ENCODE measurements at regions not wholly inside any gene's neighbourhood (a gene's known extent, or its start where the extent isn't known, plus 50 kb on each side); places are given as distances from the start of the nearest gene placed in this dataset.

- DNase-seq (ENCODE audit: low read depth, low spot score), result no peak
Observed at GRCh38 chr3:95613993-95614392, 1200.4 kb upstream of the EPHA6 start.

GRCh38 chr3:95615592-95616310 lies 1198.6 kb upstream of the EPHA6 start:
- DNase-seq (ENCODE audit: low read depth, low spot score), result no peak

- no peak for DNase-seq (ENCODE audit: low read depth, low spot score)
Observed at GRCh38 chr3:95626107-95626506, 1188.3 kb upstream of the EPHA6 start.

- DNase-seq (ENCODE audit: low read depth, low spot score), result no peak
Observed at GRCh38 chr3:95627293-95627692, 1187.1 kb upstream of the EPHA6 start.

- no peak for DNase-seq (ENCODE audit: low read depth, low spot score)
Observed at GRCh38 chr3:95627697-95628096, 1186.7 kb upstream of the EPHA6 start.

GRCh38 chr3:95629802-95630201 lies 1184.6 kb upstream of the EPHA6 start:
- DNase-seq (ENCODE audit: low read depth, low spot score), result no peak

GRCh38 chr3:95645291-95645690 lies 1169.1 kb upstream of the EPHA6 start:
- no peak for DNase-seq (ENCODE audit: low read depth, low spot score)

GRCh38 chr3:95654570-95655362 lies 1159.6 kb upstream of the EPHA6 start:
- no peak for DNase-seq (ENCODE audit: low read depth, low spot score)

- DNase-seq (ENCODE audit: low read depth, low spot score), result no peak
Observed at GRCh38 chr3:95655363-95655986, 1158.9 kb upstream of the EPHA6 start.

- DNase-seq (ENCODE audit: low read depth, low spot score), result no peak
Observed at GRCh38 chr3:95670765-95671164, 1143.6 kb upstream of the EPHA6 start.

- DNase-seq (ENCODE audit: low read depth, low spot score), result no peak
Observed at GRCh38 chr3:95673215-95673614, 1141.2 kb upstream of the EPHA6 start.

GRCh38 chr3:95705786-95706418 lies 1108.5 kb upstream of the EPHA6 start:
- no peak for DNase-seq (ENCODE audit: low read depth, low spot score)

GRCh38 chr3:95707268-95707667 lies 1107.1 kb upstream of the EPHA6 start:
- no peak for DNase-seq (ENCODE audit: low read depth, low spot score)

GRCh38 chr3:95710684-95711083 lies 1103.7 kb upstream of the EPHA6 start:
- DNase-seq (ENCODE audit: low read depth, low spot score), result no peak

- no peak for DNase-seq (ENCODE audit: low read depth, low spot score)
Observed at GRCh38 chr3:95711789-95712188, 1102.6 kb upstream of the EPHA6 start.

- DNase-seq (ENCODE audit: low read depth, low spot score), result no peak
Observed at GRCh38 chr3:95715128-95715527, 1099.3 kb upstream of the EPHA6 start.

GRCh38 chr3:95717048-95717447 lies 1097.3 kb upstream of the EPHA6 start:
- no peak for DNase-seq (ENCODE audit: low read depth, low spot score)

- no peak for DNase-seq (ENCODE audit: low read depth, low spot score)
Observed at GRCh38 chr3:95718168-95718567, 1096.2 kb upstream of the EPHA6 start.

- DNase-seq (ENCODE audit: low read depth, low spot score), result no peak
Observed at GRCh38 chr3:95719481-95719880, 1094.9 kb upstream of the EPHA6 start.

GRCh38 chr3:95721938-95722337 lies 1092.5 kb upstream of the EPHA6 start:
- DNase-seq (ENCODE audit: low read depth, low spot score), result no peak

GRCh38 chr3:95725770-95726169 lies 1088.6 kb upstream of the EPHA6 start:
- no peak for DNase-seq (ENCODE audit: low read depth, low spot score)

GRCh38 chr3:95731753-95732152 lies 1082.6 kb upstream of the EPHA6 start:
- no peak for DNase-seq (ENCODE audit: low read depth, low spot score)
